ENCODE measurements at regions not wholly inside any gene's neighbourhood (a gene's known extent, or its start where the extent isn't known, plus 50 kb on each side); places are given as distances from the start of the nearest gene placed in this dataset.

GRCh38 chr4:134382478-134383227, 181.1 kb upstream of the PABPC4L start:
- no peaks in the 10 kb centered on the region for H3K36me3 ChIP-seq
- TF ChIP-seq POLR2A (IDR thresholded peaks at IDR 0.05), result no peak
- TF ChIP-seq, protein P1, sequence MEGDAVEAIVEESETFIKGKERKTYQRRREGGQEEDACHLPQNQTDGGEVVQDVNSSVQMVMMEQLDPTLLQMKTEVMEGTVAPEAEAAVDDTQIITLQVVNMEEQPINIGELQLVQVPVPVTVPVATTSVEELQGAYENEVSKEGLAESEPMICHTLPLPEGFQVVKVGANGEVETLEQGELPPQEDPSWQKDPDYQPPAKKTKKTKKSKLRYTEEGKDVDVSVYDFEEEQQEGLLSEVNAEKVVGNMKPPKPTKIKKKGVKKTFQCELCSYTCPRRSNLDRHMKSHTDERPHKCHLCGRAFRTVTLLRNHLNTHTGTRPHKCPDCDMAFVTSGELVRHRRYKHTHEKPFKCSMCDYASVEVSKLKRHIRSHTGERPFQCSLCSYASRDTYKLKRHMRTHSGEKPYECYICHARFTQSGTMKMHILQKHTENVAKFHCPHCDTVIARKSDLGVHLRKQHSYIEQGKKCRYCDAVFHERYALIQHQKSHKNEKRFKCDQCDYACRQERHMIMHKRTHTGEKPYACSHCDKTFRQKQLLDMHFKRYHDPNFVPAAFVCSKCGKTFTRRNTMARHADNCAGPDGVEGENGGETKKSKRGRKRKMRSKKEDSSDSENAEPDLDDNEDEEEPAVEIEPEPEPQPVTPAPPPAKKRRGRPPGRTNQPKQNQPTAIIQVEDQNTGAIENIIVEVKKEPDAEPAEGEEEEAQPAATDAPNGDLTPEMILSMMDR (IDR thresholded peaks at IDR 0.05), result no peak
- H3K27me3 ChIP-seq, result no peaks in the 10 kb centered on the region
- no peaks in the 10 kb centered on the region for H3K9me3 ChIP-seq
- no peak for DNase-seq
- H3K4me1 ChIP-seq, result peaks cover 3 to 11% of the 10 kb centered on the region in 2 donors
- intact Hi-C loops (cut with DNase I), result no loop called here
- no peak overlapping the region for H3K4me3 ChIP-seq (replicated peaks in 1 of 3)
- no peak overlapping the region for H3K27ac ChIP-seq

DNA sequence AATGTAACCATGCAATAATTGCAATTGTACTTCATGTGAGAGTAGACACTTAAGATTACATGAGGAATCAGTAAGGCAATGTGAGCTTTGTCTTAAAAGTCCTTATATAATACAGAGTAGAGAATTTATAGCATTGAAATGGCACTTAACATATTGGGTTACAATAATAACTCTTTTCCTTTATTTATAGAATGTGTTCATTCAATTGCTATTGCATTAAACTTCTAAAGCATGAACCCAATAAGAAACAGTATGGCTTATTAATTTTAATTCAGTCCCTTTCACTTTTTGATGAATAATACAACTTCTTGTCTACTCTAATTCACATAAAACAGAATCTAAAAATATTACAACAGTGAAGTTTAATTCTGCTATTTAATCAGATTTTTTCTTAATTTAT, 174.2 kb upstream of the PABPC4L start:
- no peak for TF ChIP-seq POLR2A (IDR thresholded peaks at IDR 0.05)
- TF ChIP-seq, protein P1 (IDR thresholded peaks at IDR 0.05), result no peak
- no peak for DNase-seq
- Histone ChIP-seq H3K36me3 (no peaks in the 10 kb centered on the region), H3K27me3 (no peaks in the 10 kb centered on the region), H3K27ac (no peak overlapping the region), H3K4me3 (replicated peaks in 1 of 3) (no peak overlapping the region), H3K9me3 (no peaks in the 10 kb centered on the region), H3K4me1 (no peaks in the 10 kb centered on the region)
- intact Hi-C loops (cut with DNase I), result no loop called here

DNA sequence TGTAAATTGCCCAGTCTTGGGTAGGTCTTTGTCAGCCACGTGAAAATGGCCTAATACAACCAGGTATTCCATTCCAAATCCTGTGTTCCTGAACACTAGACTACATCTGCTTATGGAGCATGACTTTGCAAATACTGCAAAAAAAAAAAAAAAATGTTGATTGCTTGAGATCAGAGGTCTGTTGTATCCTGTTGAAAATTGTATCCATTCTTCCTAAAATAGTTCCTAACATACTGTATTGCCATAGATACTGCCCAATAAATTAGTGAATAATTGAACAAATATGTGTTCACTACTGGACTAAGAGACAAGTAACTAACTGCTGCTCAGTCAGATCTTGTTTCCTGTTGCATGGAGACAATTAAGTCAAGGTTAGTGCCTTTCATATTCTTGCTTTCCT, 164.3 kb upstream of the PABPC4L start:
- 70 to 82% methylated on average over 1 of the region's 1 CpG for WGBS, 2 donors
- DNase-seq, result no peak
- intact Hi-C loops (cut with DNase I), result no loop called here
- H3K4me1 ChIP-seq, result no peaks in the 10 kb centered on the region
- no peak for TF ChIP-seq POLR2A (IDR thresholded peaks at IDR 0.05)
- TF ChIP-seq, protein P1 (IDR thresholded peaks at IDR 0.05), result no peak
- no peaks in the 10 kb centered on the region for H3K9me3 ChIP-seq
- no peaks in the 10 kb centered on the region for H3K36me3 ChIP-seq
- no peak overlapping the region for H3K27ac ChIP-seq
- no peak overlapping the region for H3K4me3 ChIP-seq (replicated peaks in 1 of 3)
- H3K27me3 ChIP-seq, result no peaks in the 10 kb centered on the region

GRCh38 chr4:134364928-134365327, 163.3 kb upstream of the PABPC4L start:
- H3K27me3 ChIP-seq, result no peaks in the 10 kb centered on the region
- DNase-seq, result no peak
- WGBS, 2 donors, result 92 to 98% methylated on average over 1 of the region's 1 CpG
- no peak for TF ChIP-seq POLR2A (IDR thresholded peaks at IDR 0.05)
- TF ChIP-seq, protein P1 (IDR thresholded peaks at IDR 0.05), result no peak
- no peak overlapping the region for H3K27ac ChIP-seq
- H3K36me3 ChIP-seq, result no peaks in the 10 kb centered on the region
- H3K9me3 ChIP-seq, result no peaks in the 10 kb centered on the region
- intact Hi-C loops (cut with DNase I), result no loop called here
- H3K4me3 ChIP-seq (replicated peaks in 1 of 3), result no peak overlapping the region
- H3K4me1 ChIP-seq, result no peaks in the 10 kb centered on the region

DNA sequence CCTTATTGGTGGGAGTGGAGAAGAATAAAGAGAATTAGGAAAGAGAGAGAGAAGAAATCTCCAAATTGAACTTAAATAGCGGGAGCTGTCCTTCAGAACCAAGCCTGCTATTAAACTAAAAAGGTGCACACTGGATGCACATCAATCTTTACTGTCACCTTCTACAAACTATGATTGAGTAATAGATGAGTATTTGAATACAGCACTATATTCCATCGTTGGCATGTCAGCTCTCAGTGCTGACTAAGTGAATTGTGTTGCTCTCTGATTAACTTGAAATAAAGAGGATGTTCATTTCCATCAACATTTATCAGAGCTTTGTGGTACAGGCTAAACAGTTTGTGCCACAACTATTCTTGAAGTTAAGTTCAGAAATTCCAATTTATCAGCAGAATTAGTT, 143.7 kb upstream of the PABPC4L start:
- Histone ChIP-seq H3K36me3 (no peaks in the 10 kb centered on the region), H3K4me3 (replicated peaks in 1 of 3) (no peak overlapping the region), H3K9me3 (no peaks in the 10 kb centered on the region), H3K27ac (no peak overlapping the region), H3K27me3 (no peaks in the 10 kb centered on the region), H3K4me1 (no peaks in the 10 kb centered on the region)
- WGBS, 2 donors, result 71 to 77% methylated on average over 2 of the region's 2 CpGs
- TF ChIP-seq, protein P1 (IDR thresholded peaks at IDR 0.05), result no peak
- no peak for TF ChIP-seq POLR2A (IDR thresholded peaks at IDR 0.05)
- intact Hi-C loops (cut with DNase I), result no loop called here
- no peak for DNase-seq

Measured in thyroid gland (tissue), 4 donors.